GM18526 (cell line): ENCODE measurements at regions not wholly inside any gene's neighbourhood (a gene's known extent, or its start where the extent isn't known, plus 50 kb on each side); places are given as distances from the start of the nearest gene placed in this dataset.

Experiments
- POLR2A ChIP-seq: IDR thresholded peaks from 3 replicates; pipeline ENCODE4 v1.6.1; 2011; ENCODE audit not compliant: insufficient read length; ENCODE audit errors: extremely low read depth

- no peak for TF ChIP-seq POLR2A
Measured at GRCh38 chr9:129434187-129434586, 186.7 kb downstream of the C9orf50 start.

GRCh38 chr9:129432297-129433154 is 188.4 kb downstream of the C9orf50 start:
- no peak for TF ChIP-seq POLR2A

GRCh38 chr9:129430940-129431643 is 189.8 kb downstream of the C9orf50 start:
- TF ChIP-seq POLR2A: no peak

GRCh38 chr9:129428864-129429577 is 191.9 kb downstream of the C9orf50 start:
- TF ChIP-seq POLR2A: no peak

GRCh38 chr9:129427149-129427548 is 193.8 kb downstream of the C9orf50 start:
- TF ChIP-seq POLR2A: no peak

DNA sequence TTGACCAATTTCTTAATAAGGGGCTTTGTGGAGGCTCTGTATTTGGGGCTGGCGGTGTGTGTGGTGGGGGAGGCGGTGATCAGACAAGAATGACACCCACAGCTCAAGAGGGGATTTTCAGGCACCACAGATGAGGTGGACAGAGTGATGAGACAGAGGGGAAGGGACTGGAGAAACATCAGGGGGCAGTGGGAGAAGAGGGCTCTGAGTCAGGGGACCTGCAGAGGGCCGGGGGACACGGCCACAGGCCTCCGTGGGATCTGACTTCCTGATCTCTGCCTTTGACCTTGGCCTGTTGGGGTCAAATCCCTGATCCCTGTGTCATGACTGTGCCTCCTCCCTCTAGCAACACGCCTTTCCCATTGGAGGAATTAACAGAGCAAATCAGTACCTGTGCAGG is 197.7 kb downstream of the C9orf50 start:
- TF ChIP-seq POLR2A: no peak

DNA sequence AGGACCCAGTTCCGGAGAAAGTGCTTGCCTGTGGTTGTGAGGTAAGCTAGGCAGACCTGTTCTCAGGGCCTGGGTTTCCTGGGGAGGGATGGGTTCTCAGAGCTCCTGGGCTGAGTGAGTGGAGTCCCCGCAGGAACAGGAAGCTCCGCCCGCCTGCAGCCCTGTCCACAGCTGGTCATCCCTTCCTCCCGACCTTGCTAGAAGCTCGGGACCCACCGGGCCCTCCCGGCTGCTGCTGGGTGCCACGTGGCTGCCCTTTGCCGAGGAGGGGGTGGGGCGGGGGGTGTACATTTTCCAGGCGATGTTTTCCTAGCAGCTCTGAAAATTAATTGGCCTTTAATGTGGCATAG is 198.1 kb downstream of the C9orf50 start:
- TF ChIP-seq POLR2A: no peak

DNA sequence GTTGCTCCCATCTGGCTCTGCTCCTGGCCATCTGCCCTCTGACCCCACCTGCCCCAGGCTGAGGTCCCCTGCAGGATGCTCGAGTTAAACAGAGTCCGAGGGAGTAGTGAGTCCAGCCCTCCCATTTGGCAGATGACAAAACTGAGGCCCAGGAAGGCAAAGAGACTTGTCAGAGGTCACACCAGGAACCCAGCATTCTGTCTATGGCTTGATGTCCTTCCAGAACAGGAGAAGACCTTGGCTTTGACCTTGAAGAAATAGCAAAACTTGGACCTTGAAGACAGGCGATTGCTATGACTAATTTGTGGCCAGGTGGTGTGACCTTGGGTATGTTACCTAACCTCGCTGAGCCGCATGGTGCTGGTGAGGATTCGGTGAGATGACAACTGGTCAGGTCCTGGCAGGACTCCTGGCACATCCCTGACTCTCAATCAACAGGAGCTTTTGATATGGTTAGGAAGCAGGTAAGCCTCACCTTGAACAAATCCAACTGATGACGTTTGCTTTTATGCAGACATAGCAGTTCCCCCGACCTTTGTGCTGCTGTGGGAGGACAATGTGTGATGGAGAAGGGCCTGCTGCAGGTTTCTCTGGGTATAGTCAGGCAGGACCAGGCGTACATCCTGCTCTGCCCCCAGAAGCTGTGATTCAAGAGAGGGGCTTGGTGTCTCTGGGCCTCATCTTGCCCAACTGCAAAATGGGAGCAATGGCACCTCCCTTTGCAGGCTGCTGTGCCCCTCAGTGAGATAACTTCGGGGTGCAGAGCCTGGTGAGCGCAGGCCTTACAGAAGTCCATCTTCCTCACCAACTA is 198.7 kb downstream of the C9orf50 start:
- no peak for TF ChIP-seq POLR2A

DNA sequence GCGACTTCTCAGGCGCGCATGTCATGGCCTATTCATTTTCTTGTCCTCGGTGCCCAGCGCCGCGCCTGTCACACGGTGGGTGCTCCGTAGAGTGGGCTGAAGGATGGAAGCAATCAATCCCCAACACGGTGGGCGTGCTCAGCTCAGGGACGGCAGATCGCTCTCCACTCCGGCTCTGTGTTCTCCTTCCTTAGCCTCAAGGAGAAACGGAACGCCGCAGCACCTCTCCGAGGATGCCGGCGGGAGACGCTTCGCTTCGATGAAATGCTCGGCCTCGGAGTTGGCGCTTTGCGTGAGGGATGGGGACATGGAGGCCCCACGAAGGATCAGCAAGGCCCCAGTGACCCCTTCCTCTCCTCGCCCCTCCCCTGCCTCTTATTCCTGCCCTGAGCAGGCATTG is 199.5 kb downstream of the C9orf50 start:
- TF ChIP-seq POLR2A: no peak

GRCh38 chr9:129420721-129421120 is 200.2 kb downstream of the C9orf50 start:
- no peak for TF ChIP-seq POLR2A

- TF ChIP-seq POLR2A: no peak
Measured at GRCh38 chr9:129419382-129419899, 201.5 kb downstream of the C9orf50 start.

GRCh38 chr9:129418451-129418850 is 202.4 kb downstream of the C9orf50 start:
- no peak for TF ChIP-seq POLR2A

DNA sequence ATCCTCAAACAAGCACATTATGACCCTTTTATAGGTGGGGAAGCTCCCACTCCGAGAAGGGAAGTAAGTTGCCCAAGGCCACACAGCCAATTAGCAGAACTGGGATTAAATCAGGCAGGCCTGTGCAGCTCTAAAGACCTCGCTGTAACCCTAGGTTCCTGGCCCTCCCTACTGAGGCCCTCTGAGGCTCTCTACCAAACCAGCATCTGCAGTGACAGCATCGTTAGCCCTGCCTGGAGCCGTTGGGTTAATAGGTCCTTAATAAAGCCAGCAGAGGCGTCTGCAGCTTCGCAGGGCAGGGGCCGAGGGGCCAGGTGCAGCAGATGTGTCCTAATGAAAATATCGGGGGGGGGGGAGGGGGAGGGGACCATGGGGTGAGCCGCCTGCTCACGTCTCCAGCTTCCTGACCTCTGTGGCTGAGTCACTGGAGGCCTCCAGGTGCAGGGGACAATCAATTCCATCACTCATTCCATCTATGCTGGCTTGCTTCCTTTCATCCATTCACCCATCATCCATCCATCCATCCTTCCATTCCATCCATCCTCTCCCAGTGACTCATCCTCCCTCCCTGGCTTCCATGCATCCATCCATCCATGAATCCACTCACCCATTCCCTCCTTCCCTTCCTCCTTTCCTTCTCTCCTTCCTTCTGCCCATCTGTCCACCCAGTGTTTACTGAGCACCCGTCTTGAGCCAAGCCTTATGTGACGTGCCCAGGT is 203.9 kb downstream of the C9orf50 start:
- TF ChIP-seq POLR2A: no peak

- no peak for TF ChIP-seq POLR2A
Measured at GRCh38 chr9:129415942-129416651, 204.8 kb downstream of the C9orf50 start.
